ENCODE measurements at regions not wholly inside any gene's neighbourhood (a gene's known extent, or its start where the extent isn't known, plus 50 kb on each side); places are given as distances from the start of the nearest gene placed in this dataset.

- TF ChIP-seq ZNF565 (CRISPR knock-in tag; conservative IDR thresholded peaks at IDR 0.05; ENCODE audit: low read depth): no peak
- TF ChIP-seq RARB (CRISPR knock-in tag; IDR thresholded peaks at IDR 0.05): no peak
- TF ChIP-seq ARNTL (CRISPR knock-in tag; IDR thresholded peaks at IDR 0.05; ENCODE audit: borderline replicate concordance, low read depth): no peak
- no peak for TF ChIP-seq PATZ1 (CRISPR knock-in tag; IDR thresholded peaks at IDR 0.05; ENCODE audit: borderline replicate concordance)
- TF ChIP-seq CREB5 (CRISPR knock-in tag; IDR thresholded peaks at IDR 0.05; ENCODE audit: low read depth): no peak
- no peak for TF ChIP-seq ZC3H10 (CRISPR knock-in tag; IDR thresholded peaks at IDR 0.05)
- no peak for TF ChIP-seq TCF4 (CRISPR knock-in tag; IDR thresholded peaks at IDR 0.05; ENCODE audit: borderline replicate concordance)
- no peak for TF ChIP-seq TOX (CRISPR knock-in tag; IDR thresholded peaks at IDR 0.05; ENCODE audit: borderline replicate concordance)
Measured at GRCh38 chr2:18253686-18254197, 306.7 kb downstream of the RDH14 start.
